SU-DHL-6 (cell line): ENCODE measurements at regions not wholly inside any gene's neighbourhood (a gene's known extent, or its start where the extent isn't known, plus 50 kb on each side); places are given as distances from the start of the nearest gene placed in this dataset.

ENCODE experiments used
- CTCF ChIP-seq: fragments of 200-600 bp; sonication (generic); IDR thresholded peaks from one replicate; pipeline ENCODE4 v1.5.1; 2017; ENCODE audit warnings: antibody characterized with exemption, mild to moderate bottlenecking, low read length, moderate library complexity; ENCODE audit not compliant: insufficient read depth, poor library complexity, severe bottlenecking
- EZH2phosphoT487 ChIP-seq: fragments of 200-600 bp; sonication (generic), shearing (Covaris generic); conservative IDR thresholded peaks from 2 replicates; pipeline ENCODE4 v1.6.1; 2018; ENCODE audit warnings: mild to moderate bottlenecking, antibody characterized with exemption, low read length, moderate library complexity, mixed read lengths

- no peak for TF ChIP-seq CTCF
- TF ChIP-seq EZH2phosphoT487 = no peak
These were observed 117.3 kb downstream of the IRX5 start for GRCh38 chr16:55047903-55048497.
